T47D (cell line): ENCODE measurements at regions not wholly inside any gene's neighbourhood (a gene's known extent, or its start where the extent isn't known, plus 50 kb on each side); places are given as distances from the start of the nearest gene placed in this dataset.
A peak's percentile ranks its signal among the peaks of the same experiment; 100 is the strongest.

Source experiments
- DNase-seq, 2 experiments: peaks; one replicate each; pipeline versions ENCODE4 v3.0.0 to v3.0.0-alpha.2; 2011 to 2012; ENCODE audit warnings: low read depth in 1 of 2, low spot score in 1 of 2
- JUND ChIP-seq: IDR thresholded peaks from 2 replicates; pipeline ENCODE4 v1.6.1; 2012; ENCODE audit warnings: low read depth
- in situ Hi-C: cut with HindIII; loops from 2 replicates; pipeline ENCODE4 v1.10.0; 2016; ENCODE audit warnings: low sequenced_read_pairs, low pct_unique_long_range_greater_than_20kb

GRCh38 chr12:91397866-91398532, 215.4 kb upstream of the DCN start:
- TF ChIP-seq JUND: no peak
- no peak for DNase-seq
- in situ Hi-C loops: no loop called here

- DNase-seq: no peak
- no peak for TF ChIP-seq JUND
- in situ Hi-C loops: no loop called here
Measured at GRCh38 chr12:91396293-91396692, 213.7 kb upstream of the DCN start.

GRCh38 chr12:91395628-91396135, 213.1 kb upstream of the DCN start:
- TF ChIP-seq JUND: no peak
- no peak for DNase-seq
- in situ Hi-C loops: no loop called here

GRCh38 chr12:91394903-91395302, 212.3 kb upstream of the DCN start:
- TF ChIP-seq JUND: no peak
- in situ Hi-C loops: no loop called here
- DNase-seq: no peak

GRCh38 chr12:91388573-91388972, 206.0 kb upstream of the DCN start:
- in situ Hi-C loops: no loop called here
- peak; percentile 96 for TF ChIP-seq JUND
- DNase-seq: peak in 1 of 2 experiments; percentile 98

- TF ChIP-seq JUND: peak; percentile 92
- DNase-seq: peak in 1 of 2 experiments; percentile 93
- in situ Hi-C loops: no loop called here
Measured at GRCh38 chr12:91387461-91388134, 205.0 kb upstream of the DCN start.

GRCh38 chr12:91384806-91385205, 202.2 kb upstream of the DCN start:
- in situ Hi-C loops: no loop called here
- no peak for TF ChIP-seq JUND
- no peak for DNase-seq

- in situ Hi-C loops: no loop called here
- no peak for TF ChIP-seq JUND
- no peak for DNase-seq
Measured at GRCh38 chr12:91384366-91384765, 201.7 kb upstream of the DCN start.

- no peak for DNase-seq
- TF ChIP-seq JUND: no peak
Measured at GRCh38 chr12:91383099-91383498, 200.5 kb upstream of the DCN start.

GRCh38 chr12:91382081-91382543, 199.5 kb upstream of the DCN start:
- in situ Hi-C loops: no loop called here
- peak in 1 of 2 experiments; percentile 93 for DNase-seq
- no peak for TF ChIP-seq JUND

More at GRCh38 chr12:91383099-91383498, 200.5 kb upstream of the DCN start:
- in situ Hi-C loops: no loop called here

- TF ChIP-seq JUND: no peak
- in situ Hi-C loops: no loop called here
- peak; percentile 44 to 96 for DNase-seq
Measured at GRCh38 chr12:91381309-91381804, 198.7 kb upstream of the DCN start.

- peak in 1 of 2 experiments; percentile 83 for DNase-seq
- no peak; the same call in 1 of the 2 replicates for TF ChIP-seq JUND
- in situ Hi-C loops: no loop called here
Measured at GRCh38 chr12:91380631-91381030, 198.0 kb upstream of the DCN start.
